IgD-negative memory B cell (primary cell): ENCODE measurements at regions not wholly inside any gene's neighbourhood (a gene's known extent, or its start where the extent isn't known, plus 50 kb on each side); places are given as distances from the start of the nearest gene placed in this dataset.
A peak's percentile ranks its signal among the peaks of the same experiment; 100 is the strongest.

Experiments
- H3K27ac Mint-ChIP-seq, 3 donors: one replicate each; pipeline ENCODE4 v1.8.0; 2020 to 2022; ENCODE audit warnings: mild to moderate bottlenecking in 3 of 3, mixed read lengths in 3 of 3, moderate library complexity in 1 of 3
- H3K27me3 Mint-ChIP-seq: one replicate; pipeline ENCODE4 v1.8.0; 2021; ENCODE audit warnings: mixed read lengths
- H3K36me3 Mint-ChIP-seq: one replicate; pipeline ENCODE4 v1.8.0; 2020; ENCODE audit warnings: mild to moderate bottlenecking, mixed read lengths
- H3K4me1 Mint-ChIP-seq, 3 donors: one replicate each; pipeline ENCODE4 v1.8.0; 2020 to 2022; ENCODE audit warnings: mixed read lengths in 3 of 3, mild to moderate bottlenecking in 1 of 3
- H3K4me3 Mint-ChIP-seq, 4 donors: one replicate each; pipeline ENCODE4 v1.8.0; 2020 to 2022; ENCODE audit warnings: mild to moderate bottlenecking in 4 of 4, mixed read lengths in 4 of 4, moderate library complexity in 3 of 4
- H3K9me3 Mint-ChIP-seq, 3 donors: one replicate each; pipeline ENCODE4 v1.8.0; 2020 to 2021; ENCODE audit warnings: mixed read lengths in 3 of 3, mild to moderate bottlenecking in 1 of 3

DNA sequence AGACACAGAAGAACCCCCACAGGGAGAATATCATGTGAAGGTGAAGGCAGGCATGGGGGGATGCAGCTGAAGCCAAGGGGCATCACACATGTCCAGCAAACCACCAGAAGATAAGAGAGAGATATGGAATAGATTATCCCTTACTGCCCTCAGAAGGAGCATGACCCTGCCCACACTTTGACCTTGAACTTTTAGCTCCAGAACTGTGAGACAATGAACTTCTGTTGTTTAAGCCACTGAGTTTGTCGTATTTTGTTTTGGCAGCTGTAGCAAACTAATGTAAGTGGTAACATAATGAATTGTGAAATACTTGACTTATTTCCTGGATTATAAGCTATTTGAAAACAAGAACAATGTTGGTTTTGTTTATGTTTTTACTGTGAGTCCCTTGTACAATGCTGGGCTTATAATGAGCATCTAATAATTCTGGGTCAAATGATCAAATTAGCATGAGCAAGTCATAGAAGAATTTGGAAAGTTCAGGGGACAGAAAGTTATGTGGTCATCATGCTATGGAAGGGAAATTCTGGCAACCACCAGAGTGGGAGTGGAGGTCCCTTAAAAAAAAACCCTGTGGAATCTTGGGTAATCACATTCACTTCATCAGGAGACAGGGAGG is 541.0 kb upstream of the KLHL29 start:
- H3K36me3 Mint-ChIP-seq: no peaks in the 10 kb centered on the region
- no peaks in the 10 kb centered on the region for H3K4me1 Mint-ChIP-seq
- H3K27me3 Mint-ChIP-seq: no peaks in the 10 kb centered on the region
- no peak overlapping the region for H3K27ac Mint-ChIP-seq
- H3K9me3 Mint-ChIP-seq: peaks cover 0 to 16% (median 5%) of the 10 kb centered on the region in 3 donors
- no peak overlapping the region for H3K4me3 Mint-ChIP-seq

DNA sequence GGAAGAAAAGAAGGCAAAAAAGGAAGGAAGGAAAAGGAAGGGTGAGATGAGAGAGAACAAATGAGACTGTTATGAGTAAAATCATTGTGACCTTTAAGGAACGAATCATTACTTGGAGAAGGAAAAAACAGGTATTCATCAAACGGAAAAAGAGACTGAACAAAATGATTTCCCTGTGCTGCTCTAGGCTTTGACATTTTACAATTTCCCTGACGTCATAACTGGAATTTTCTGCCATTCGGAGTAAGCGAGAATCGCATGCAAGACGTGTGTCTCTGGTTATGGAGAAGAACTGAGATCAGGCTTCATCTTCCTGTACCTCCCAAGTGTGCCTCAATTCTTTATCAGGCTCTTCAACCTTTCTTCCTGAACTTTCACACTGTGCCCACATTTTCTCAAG is 534.7 kb upstream of the KLHL29 start:
- peak overlapping the region in 1 of 3 donors; percentile 0 for H3K27ac Mint-ChIP-seq
- H3K36me3 Mint-ChIP-seq: no peaks in the 10 kb centered on the region
- no peaks in the 10 kb centered on the region for H3K4me1 Mint-ChIP-seq
- no peak overlapping the region for H3K4me3 Mint-ChIP-seq
- H3K27me3 Mint-ChIP-seq: no peaks in the 10 kb centered on the region
- H3K9me3 Mint-ChIP-seq: peaks cover 0 to 9% (median 5%) of the 10 kb centered on the region in 3 donors

GRCh38 chr2:22854588-22854987 is 530.4 kb upstream of the KLHL29 start:
- Mint-ChIP-seq H3K36me3 (no peaks in the 10 kb centered on the region), H3K27ac (no peak overlapping the region), H3K9me3 (peaks cover 0 to 8% (median 3%) of the 10 kb centered on the region in 3 donors), H3K4me3 (no peak overlapping the region), H3K4me1 (no peaks in the 10 kb centered on the region), H3K27me3 (no peaks in the 10 kb centered on the region)

- H3K9me3 Mint-ChIP-seq: peaks cover under 1 to 8% (median 3%) of the 10 kb centered on the region in 3 donors
- no peaks in the 10 kb centered on the region for H3K4me1 Mint-ChIP-seq
- H3K4me3 Mint-ChIP-seq: no peak overlapping the region
- H3K27me3 Mint-ChIP-seq: no peaks in the 10 kb centered on the region
- H3K27ac Mint-ChIP-seq: no peak overlapping the region
- no peaks in the 10 kb centered on the region for H3K36me3 Mint-ChIP-seq
Observed at GRCh38 chr2:22855081-22855480, 529.9 kb upstream of the KLHL29 start.

- Mint-ChIP-seq H3K27ac (no peak overlapping the region), H3K27me3 (no peaks in the 10 kb centered on the region), H3K36me3 (no peaks in the 10 kb centered on the region), H3K9me3 (peaks cover 2 to 13% (median 3%) of the 10 kb centered on the region in 3 donors), H3K4me3 (no peak overlapping the region), H3K4me1 (no peaks in the 10 kb centered on the region)
Observed at GRCh38 chr2:22855761-22856184, 529.2 kb upstream of the KLHL29 start.

DNA sequence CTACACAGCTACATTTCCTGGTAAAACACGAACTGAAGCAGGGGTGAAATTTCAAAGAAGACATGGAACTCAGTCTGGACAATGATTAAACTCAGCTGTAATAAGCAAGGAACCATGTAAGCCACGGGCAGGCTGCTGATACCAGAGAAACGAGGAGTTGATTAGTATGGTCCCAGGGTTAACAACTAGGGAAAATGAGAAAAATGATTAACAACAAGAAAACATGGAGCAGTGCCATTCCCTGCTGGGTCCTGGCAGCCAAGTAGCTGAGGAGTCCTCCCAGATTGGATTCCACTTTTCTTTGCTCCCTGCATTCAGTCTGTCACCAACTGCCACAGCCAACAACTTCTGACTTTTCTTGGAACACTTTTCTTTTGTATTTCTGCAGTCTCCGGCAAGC is 517.0 kb upstream of the KLHL29 start:
- H3K36me3 Mint-ChIP-seq: no peaks in the 10 kb centered on the region

DNA sequence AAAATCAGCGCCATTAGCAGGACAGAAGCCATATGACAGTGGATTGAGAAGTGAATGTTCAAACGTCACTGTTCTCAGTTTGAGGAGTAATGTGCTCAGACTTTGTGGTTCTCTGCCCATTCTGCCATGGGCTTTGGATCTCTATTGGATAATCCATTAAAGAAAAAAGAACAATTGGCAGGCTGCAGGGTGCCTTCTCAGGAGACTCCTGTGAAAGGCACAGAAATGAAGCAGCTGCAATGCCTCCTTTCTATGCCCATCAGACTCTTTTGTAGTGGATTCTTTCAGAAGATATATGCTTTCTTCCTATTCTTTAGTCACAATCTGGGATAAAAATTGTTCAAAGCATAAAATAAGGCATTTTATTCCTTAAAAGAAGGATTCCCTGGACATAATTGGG is 506.9 kb upstream of the KLHL29 start:
- Mint-ChIP-seq H3K27me3 (peaks cover 1% of the 10 kb centered on the region), H3K36me3 (no peaks in the 10 kb centered on the region), H3K4me1 (no peaks in the 10 kb centered on the region), H3K9me3 (peaks cover 0 to 12% (median 3%) of the 10 kb centered on the region in 3 donors), H3K27ac (no peak overlapping the region), H3K4me3 (no peak overlapping the region)

More for the DNA sequence above, 517.0 kb upstream of the KLHL29 start:
- peaks cover 0 to 3% (median 2%) of the 10 kb centered on the region in 3 donors for H3K9me3 Mint-ChIP-seq
- no peaks in the 10 kb centered on the region for H3K27me3 Mint-ChIP-seq
- no peaks in the 10 kb centered on the region for H3K4me1 Mint-ChIP-seq
- H3K27ac Mint-ChIP-seq: no peak overlapping the region
- no peak overlapping the region for H3K4me3 Mint-ChIP-seq

- Mint-ChIP-seq H3K27ac (no peak overlapping the region), H3K36me3 (no peaks in the 10 kb centered on the region), H3K27me3 (peaks cover 1% of the 10 kb centered on the region), H3K4me3 (no peak overlapping the region), H3K9me3 (peaks cover 0 to 12% (median 3%) of the 10 kb centered on the region in 3 donors), H3K4me1 (no peaks in the 10 kb centered on the region)
Observed at GRCh38 chr2:22879009-22879863, 505.7 kb upstream of the KLHL29 start.

GRCh38 chr2:22880161-22880560 is 504.8 kb upstream of the KLHL29 start:
- Mint-ChIP-seq H3K27me3 (peaks cover under 1% of the 10 kb centered on the region), H3K27ac (no peak overlapping the region)

GRCh38 chr2:22882011-22882410 is 503.0 kb upstream of the KLHL29 start:
- Mint-ChIP-seq H3K4me1 (no peaks in the 10 kb centered on the region), H3K9me3 (peaks cover 0 to 3% (median 3%) of the 10 kb centered on the region in 3 donors), H3K27ac (no peak overlapping the region), H3K4me3 (no peak overlapping the region), H3K27me3 (no peaks in the 10 kb centered on the region), H3K36me3 (no peaks in the 10 kb centered on the region)

More at GRCh38 chr2:22880161-22880560, 504.8 kb upstream of the KLHL29 start:
- Mint-ChIP-seq H3K4me1 (no peaks in the 10 kb centered on the region), H3K9me3 (peaks cover 0 to 11% (median 3%) of the 10 kb centered on the region in 3 donors), H3K4me3 (no peak overlapping the region), H3K36me3 (no peaks in the 10 kb centered on the region)

DNA sequence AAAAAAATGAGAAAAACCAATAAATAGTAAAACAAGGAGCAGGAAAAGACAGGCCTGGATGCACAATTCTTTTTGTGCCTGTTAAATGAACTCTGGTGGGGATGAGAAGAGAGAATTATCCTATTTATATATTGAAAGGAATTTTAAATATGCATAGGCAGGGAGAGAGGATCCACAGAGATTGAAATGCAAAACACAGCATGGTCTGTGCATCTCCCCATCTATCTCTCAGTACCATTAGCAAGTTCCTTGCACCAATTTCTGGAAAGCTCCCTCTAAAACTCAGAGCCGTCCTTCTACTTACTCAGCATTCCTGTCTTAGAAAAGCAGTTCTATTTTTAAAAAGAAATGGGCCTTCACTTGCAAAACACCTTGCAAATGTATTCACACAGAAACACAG is 502.3 kb upstream of the KLHL29 start:
- Mint-ChIP-seq H3K4me1 (no peaks in the 10 kb centered on the region), H3K27ac (no peak overlapping the region), H3K9me3 (peaks cover 0 to 3% (median 3%) of the 10 kb centered on the region in 3 donors), H3K27me3 (no peaks in the 10 kb centered on the region), H3K36me3 (no peaks in the 10 kb centered on the region), H3K4me3 (no peak overlapping the region)

GRCh38 chr2:22883054-22883453 is 501.9 kb upstream of the KLHL29 start:
- Mint-ChIP-seq H3K9me3 (peaks cover 0 to 3% (median 3%) of the 10 kb centered on the region in 3 donors), H3K4me3 (no peak overlapping the region), H3K27ac (no peak overlapping the region), H3K36me3 (no peaks in the 10 kb centered on the region), H3K4me1 (no peaks in the 10 kb centered on the region), H3K27me3 (no peaks in the 10 kb centered on the region)

DNA sequence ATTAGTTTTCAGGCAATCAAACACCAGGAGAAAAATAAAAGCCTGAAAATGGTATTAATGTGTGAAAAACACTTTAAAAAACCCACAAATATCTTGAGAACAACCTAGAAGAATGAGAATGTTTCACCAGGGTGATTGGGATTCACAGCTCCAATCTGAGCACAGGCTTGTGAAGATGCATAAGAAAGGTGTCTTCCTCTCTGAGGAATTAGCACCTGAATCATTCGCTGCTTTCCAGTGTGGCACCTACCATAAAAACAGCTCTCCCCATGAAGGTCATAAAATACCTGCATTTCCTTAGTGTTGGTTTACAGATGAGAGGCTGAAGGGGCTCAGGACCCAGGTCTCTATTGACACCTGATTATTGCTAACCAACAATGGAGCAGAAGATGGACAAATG is 499.7 kb upstream of the KLHL29 start:
- H3K4me3 Mint-ChIP-seq: no peak overlapping the region
- H3K27me3 Mint-ChIP-seq: no peaks in the 10 kb centered on the region
- H3K36me3 Mint-ChIP-seq: no peaks in the 10 kb centered on the region
- no peak overlapping the region for H3K27ac Mint-ChIP-seq
- H3K4me1 Mint-ChIP-seq: no peaks in the 10 kb centered on the region
- H3K9me3 Mint-ChIP-seq: peaks cover 0 to 3% (median 0%) of the 10 kb centered on the region in 3 donors

DNA sequence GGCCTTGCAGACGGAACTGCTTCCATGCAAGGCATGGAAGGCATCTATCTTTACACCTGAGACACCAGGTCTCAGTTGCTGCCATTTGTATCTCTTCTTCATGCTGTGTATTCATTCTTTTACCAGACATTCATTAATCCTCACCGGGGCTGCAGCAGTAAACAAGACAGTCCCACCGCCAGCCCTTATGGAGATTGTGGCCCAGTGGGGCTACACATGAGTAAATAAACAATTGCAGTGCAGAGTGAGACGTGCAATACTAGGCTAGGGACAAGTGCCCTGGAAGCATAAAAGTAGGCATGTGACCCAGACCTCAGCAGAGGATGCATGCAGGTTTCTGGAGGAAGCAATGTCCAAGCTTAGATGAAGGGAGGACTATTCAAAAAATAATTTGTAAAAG is 497.6 kb upstream of the KLHL29 start:
- H3K27ac Mint-ChIP-seq: no peak overlapping the region

GRCh38 chr2:22887845-22888244 is 497.1 kb upstream of the KLHL29 start:
- H3K4me3 Mint-ChIP-seq: no peak overlapping the region
- H3K27me3 Mint-ChIP-seq: no peaks in the 10 kb centered on the region
- no peaks in the 10 kb centered on the region for H3K4me1 Mint-ChIP-seq
- no peaks in the 10 kb centered on the region for H3K36me3 Mint-ChIP-seq
- peaks cover 0 to 3% (median 0%) of the 10 kb centered on the region in 3 donors for H3K9me3 Mint-ChIP-seq
- H3K27ac Mint-ChIP-seq: no peak overlapping the region

More for the DNA sequence above, 497.6 kb upstream of the KLHL29 start:
- Mint-ChIP-seq H3K36me3 (no peaks in the 10 kb centered on the region), H3K4me3 (no peak overlapping the region), H3K9me3 (peaks cover 0 to 3% (median 0%) of the 10 kb centered on the region in 3 donors), H3K27me3 (no peaks in the 10 kb centered on the region), H3K4me1 (no peaks in the 10 kb centered on the region)
